ENCODE measurements at regions not wholly inside any gene's neighbourhood (a gene's known extent, or its start where the extent isn't known, plus 50 kb on each side); places are given as distances from the start of the nearest gene placed in this dataset.

DNA sequence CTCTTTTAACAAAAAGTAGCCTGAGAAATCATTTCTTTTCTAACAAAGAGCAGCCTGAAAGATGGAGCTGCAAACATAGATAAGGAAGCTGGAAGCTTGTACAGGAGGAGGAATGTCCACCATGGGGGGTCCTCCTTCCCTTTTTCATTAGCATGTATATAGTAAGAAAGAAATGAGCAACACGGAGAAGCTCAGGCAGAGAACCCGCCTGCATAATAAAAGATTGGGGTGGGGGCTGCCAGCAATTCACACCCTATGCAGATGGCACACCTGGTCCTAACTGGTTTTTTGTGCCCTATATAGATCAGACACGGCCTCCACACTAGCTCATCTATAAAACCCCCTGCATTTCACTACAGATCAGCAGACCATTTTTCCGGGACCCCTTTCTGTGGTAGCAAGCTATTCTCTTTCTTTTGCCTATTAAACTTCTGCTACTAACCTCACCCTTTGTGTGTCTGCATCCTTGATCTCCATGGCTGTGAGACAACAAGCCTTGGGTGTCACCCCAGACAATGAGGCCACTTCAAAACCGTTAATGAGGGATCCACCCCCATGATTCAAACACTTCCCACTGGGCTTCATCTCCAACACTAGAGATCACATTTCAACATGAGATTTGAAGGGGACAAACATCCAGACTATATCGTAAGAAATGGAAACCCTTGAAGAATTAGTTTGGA lies 167.5 kb upstream of the FREM2 start:
- DNase-seq: no peak

DNA sequence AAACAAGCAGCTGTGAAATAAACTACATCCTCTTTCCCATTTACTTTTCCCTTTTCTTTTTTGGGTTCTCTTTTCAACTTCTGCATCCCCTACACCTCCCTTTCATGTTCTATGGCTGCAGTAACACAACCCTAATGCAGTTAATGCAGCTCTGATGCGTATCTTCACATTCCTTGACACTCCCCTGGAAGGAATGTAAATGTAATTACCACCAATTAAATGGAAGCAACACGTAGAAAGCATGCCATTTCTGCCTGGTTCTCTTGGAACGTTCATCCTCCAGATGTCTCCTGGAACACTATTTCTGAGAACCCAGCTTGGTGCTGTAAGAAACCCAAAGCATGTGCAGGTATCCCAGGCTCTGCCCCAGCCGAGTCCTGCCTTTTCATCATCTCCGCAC lies 166.8 kb upstream of the FREM2 start:
- no peak for DNase-seq

DNA sequence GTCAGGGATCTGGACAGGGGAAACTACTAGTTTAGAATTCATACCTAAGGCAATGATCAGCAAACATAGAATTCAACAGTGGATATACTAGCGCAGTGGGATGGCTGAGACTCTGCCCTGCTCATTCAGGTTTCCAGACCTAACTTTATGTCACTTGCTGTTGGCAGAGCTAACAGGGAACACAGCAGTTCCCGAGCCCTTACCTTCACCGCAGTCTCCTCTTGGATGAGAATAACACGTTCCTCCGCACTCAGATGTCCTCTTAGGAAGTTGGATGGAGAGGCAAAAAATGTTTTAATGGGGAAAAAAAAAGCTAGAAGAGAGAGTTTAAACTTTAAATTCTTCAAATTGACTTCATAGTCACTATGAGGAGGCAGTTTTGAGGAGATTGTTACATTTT lies 159.7 kb upstream of the FREM2 start:
- DNase-seq: no peak

DNA sequence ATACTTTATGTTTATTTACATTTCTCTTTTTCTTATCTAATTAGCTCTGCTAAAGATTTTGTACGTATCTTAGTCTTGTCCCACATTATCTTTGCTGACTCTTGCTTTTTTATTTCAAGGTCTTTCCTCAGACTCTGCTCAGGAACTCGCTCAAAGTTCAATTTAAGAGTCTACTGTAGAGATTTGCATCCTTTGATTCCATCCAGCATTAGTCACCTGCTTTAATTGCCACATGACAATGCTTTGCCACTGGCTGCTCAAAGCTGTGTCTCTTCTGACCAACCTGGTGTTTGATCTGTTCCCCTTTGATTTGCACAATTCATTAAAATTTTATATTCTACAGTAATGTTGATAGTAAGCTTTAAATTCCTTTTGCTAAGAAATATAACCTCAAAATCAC lies 157.9 kb upstream of the FREM2 start:
- DNase-seq: no peak

DNA sequence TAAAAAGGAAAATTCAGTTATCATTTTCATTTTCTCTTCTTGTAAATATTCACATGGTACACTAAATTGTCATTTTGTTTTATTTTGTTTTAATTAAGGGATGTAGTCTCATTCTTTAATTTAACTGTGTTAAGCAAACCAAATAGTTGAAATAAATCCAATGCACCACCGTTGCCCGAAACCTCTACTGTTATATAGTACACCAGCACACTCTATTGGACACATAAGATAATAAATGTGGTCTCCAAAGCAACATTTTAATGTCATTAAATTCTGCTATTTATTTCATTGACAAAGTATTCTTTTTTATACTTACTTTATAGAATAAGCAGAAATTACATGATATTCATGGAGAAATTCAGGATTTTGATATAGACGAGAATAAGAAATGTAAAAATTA lies 156.4 kb upstream of the FREM2 start:
- peak; percentile 5 to 7 for DNase-seq

DNA sequence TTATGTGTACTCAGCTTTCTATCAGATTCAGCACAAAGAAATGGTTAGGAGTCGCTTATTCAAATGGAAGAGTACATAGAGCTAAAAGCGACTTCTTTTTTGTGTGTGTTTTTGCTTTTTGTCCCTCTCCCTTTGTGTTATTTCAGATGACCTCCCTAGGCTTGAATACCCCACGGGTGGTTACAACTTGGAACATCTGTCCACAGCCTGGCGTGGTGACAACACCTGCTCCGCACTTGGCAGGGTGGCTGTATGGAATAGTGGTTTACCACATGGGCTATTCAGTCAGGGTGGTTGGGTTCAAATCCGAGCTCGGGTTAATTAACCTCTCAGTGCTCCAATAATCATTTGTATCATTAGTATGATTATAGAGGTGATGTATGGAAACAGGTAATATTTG lies 151.6 kb upstream of the FREM2 start:
- no peak for DNase-seq

DNA sequence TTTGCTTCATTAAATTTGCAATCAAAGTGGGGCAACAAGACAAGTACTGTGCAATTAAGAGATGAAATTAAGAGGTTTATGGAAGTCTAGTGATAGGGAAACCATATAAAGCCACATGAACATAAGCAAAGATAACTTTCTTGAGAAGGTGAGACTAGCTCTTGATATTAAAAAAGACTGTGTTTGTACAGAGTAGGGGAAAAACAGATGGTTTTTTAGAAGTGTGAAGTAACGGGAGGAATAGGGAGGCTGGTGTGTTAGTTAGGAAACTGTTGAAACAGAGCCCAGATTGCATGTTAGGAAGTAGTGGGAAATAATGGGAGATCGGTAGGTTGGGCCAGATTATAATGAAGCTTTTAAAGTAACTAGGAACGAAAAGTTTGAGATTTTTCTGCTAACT lies 149.8 kb upstream of the FREM2 start:
- no peak for DNase-seq

DNA sequence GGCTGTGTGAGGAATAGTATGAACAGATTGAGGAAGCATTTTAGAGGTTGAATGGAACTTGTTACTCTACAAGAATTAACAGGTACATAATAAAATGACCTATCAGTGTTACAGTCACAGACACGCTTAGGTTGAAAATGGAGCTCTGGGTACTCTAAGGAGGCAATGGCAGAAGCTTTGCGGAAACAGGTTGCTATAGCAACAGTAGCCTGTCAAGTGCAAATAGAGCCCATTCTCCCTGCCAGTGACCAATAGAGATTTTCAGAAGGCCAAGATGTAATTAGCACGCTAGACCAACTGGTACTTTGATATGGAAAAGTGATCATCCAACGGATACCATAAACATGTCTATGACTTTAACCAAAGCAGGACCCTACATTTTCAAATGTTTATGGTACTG lies 148.5 kb upstream of the FREM2 start:
- no peak for DNase-seq

DNA sequence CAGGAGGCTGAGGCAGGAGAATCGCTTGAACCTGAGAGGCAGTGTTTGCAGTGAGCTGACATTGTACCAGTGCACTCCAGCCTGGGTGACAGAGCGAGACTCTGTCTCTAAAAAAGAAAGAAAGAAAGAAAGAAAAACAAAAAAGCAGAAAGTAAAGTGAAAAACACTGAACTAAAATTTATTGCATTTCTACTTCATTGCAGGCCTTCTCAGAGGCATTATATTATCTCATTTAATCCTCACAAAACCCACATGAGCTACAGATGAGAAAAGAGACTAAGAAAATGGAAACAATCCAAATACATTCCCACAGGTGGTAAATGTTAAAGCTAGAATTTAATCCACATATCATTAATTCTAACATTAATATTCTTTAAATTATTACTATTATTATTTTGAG lies 147.2 kb upstream of the FREM2 start:
- no peak for DNase-seq

DNA sequence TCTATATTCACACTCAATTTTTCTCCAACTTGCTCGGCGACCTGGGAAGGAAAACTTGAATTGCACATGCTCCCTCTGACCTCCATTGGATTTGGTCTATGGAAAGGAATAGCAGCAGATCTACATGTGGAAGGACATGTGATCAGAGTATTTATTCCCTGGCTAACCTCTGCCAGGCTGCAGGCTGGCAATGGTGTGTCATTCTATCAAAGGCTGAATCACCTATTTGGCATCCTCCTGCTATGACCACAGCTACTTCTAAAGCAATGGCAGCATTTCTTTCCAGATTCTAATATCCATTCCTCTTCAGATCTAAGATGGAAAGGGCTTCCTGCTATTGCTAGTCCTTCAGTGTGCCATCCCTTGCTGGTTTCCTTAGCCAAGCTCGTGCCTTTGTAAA lies 144.3 kb upstream of the FREM2 start:
- DNase-seq: no peak

DNA sequence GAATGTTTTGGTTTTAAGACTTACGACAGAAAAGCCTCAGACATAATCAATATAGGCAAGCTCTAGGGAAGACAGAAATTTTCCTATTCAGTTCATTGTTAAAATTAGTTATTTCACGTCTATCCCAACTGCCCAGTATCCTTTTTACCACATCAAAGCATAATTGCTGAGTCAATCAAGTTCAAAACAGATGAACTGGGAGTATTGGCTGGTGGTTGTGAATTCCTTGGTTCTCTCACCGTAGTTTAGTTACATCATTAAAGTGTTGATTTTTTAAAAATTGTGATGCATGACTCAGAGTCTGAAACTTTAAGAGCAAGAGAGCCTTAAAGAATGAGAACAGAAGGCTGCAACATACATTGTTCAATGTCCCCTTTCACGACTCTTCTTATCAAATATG lies 143.3 kb upstream of the FREM2 start:
- DNase-seq: no peak

DNA sequence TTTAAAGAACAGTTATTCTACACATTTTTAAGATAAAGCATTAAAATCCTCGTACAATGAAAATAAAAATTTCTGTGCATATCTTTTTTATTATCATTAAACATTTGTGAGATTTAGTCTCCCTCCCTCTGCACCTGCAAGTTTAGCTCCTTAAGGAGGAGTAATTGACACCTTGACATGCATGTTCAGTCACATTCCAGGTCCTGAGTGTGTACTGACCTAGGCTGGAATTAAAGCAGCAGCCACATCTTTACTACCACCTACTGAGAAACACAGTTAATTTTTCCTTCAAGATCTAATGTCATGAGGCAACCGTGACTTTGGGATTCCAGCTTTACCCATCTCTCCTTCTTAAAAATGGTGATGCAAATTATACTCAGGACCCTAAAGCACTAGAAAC lies 123.1 kb upstream of the FREM2 start:
- DNase-seq: no peak

DNA sequence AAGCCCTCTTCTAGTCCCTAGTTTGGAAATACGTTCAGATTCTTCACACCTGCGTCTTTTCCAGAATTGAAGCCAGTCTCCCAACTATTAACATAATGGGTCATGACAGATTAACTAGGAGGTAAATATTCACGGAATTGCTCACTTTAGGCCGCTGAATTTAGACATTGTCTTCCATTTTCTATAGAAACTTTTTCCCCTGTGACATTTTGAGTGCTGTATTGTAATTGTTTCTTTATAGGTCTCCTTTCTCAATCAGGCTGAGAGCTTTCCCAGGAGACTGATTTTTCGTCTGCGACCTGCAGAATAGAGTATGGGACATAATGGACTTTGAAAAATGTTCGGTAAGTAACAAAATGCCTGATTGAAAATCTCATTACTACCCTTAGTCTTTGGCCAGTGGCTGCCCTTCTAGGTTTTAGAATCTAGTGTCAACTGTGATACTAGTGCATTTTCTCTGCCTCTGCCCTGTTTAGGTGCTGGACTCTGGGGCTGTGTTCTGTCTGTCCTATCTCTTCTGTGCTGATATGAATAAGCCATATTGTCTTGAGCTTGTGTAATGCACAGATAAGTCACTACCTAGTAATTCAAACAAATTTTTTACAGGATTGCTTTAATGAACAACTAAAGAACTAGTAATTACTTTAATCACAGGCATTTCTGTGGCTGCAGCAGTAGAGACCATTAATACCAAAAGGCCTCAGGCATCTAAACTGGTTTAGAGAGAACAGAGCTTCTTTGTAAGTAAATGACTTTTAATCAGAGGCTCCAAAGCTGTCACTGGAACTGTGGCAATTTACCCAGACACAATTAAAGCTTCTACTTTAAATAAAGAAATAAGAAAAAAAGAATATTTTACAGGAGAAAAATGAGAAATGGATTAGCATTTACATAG lies 122.4 kb upstream of the FREM2 start:
- no peak for DNase-seq

DNA sequence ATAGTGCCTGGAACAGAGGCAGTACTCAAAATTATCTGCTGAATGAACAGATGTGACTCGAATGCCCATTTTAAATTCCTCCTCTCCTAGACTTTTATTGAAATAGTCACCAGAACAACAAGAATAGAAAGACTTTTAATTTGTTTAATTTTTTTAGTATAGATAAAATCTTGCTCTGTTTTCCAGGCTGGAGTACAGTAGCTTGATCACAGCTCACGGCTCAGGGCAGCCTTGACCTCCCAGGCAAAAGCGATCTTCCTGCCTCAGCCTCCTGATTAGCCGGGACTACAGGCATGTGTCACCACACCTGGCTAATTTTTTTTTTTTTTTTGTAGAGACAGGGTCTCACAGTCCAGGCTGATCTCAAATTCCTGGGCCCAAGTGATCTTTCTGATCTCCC lies 120.9 kb upstream of the FREM2 start:
- DNase-seq: no peak

DNA sequence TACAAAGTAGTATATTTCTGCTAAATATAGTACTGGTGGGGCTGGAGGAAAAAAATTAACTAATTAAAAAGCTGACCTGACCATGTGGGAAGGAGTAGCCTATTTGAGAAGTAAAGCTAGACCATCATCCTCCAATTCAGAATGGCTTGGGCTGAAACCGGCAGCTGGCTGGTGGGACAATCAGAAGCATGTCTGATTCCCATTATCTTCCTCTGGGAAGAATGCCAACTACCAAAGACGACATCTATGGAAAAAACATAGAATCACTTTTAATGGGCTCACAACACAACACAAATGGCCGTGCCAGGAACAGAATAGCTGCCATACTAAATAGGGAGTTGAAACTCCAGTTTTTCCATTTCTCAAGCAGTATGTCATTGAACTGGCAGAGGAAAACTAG lies 120.4 kb upstream of the FREM2 start:
- peak in 1 of 2 donors; percentile 36 for DNase-seq

DNA sequence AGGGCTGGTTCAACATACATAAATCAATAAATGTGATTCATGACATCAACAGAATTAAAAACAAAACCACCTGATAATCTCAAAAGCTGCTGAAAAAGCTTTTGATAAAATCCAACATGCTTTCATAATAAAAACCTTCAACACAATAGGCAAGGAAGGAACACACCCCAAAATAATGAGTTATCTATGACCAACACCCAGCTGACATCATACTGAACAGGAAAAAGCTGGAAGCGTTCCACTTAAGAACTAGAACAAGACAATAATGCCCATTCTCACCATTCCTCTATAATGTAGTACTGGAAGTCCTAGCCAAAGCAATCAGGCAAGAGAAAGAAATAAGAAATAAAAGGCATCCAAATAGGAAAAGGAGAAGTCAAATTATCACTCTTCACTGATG lies 116.2 kb upstream of the FREM2 start:
- DNase-seq: no peak

DNA sequence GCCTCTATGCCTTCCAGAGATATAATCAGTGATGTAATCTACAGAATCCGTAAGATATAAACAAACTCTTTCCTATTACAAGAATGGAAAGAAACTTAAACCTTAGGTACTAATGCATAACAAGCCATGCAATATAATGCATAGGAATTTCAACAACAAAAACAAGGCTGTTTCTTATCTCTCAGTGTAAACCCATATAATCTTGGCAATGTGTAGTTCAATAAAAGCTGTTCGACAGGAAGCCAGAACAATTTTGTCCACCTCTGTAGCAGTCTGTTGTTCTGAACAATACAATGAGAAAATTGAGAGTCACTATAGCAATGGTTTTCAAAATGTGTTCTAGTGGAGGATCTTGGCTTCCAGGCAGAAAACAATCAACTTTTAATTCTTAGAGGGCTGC lies 111.5 kb upstream of the FREM2 start:
- DNase-seq: no peak

DNA sequence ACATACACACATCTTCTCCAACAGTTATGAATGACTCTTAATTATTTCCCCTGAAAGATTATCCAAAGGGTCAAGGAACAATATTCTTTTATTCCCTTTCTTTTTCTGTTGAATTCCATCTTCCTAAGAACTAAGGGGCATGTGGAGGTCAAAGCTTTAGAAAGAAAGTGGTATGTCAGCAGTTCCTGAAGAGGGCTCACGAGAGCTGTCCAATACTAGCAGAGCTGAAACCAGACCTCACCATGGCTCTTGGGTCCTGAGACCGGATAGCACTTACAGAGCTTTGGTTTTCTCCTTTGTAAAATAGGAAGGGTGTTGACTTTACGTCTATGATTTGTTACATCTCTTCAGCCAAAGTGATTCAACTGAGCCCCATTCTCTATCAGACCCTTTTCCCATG lies 109.8 kb upstream of the FREM2 start:
- DNase-seq: no peak

DNA sequence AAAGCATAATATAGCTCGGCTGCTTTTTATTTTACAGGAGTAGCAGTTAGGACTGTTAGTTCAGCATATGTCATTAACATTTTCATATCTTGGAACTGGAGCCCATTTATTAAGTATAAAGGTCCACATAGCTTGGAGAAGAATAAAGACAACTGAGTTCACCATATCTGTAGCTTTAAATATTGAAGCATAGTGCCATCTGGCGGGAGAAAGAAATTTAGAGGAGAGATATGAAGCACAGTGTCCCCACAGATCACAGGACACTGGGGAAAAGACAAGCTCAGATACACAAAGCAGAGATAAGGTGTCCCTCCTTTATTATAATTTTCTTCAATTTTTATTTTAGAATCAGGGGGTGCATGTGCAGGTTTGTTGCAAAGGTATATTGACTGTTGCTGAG lies 104.7 kb upstream of the FREM2 start:
- peak; percentile 33 to 46 for DNase-seq

DNA sequence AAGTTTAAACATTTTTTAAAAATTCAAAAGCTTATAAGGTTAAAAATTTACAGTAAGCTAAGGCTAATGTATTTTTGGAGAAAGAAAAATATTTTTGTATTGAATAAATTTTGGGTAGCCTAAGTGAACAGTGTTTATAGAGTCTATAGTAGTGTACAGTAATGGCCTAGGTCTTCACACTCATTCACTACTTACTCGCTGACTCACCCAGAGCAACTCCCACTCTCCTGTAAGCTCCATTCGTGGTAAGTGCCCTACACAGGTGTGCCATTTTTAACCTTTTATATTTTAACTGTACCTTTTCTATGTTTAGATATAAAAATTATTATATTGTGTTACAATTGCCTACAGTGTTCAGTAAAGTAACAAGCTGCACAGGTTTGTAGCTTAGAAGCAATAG lies 96.6 kb upstream of the FREM2 start:
- no peak for DNase-seq

DNA sequence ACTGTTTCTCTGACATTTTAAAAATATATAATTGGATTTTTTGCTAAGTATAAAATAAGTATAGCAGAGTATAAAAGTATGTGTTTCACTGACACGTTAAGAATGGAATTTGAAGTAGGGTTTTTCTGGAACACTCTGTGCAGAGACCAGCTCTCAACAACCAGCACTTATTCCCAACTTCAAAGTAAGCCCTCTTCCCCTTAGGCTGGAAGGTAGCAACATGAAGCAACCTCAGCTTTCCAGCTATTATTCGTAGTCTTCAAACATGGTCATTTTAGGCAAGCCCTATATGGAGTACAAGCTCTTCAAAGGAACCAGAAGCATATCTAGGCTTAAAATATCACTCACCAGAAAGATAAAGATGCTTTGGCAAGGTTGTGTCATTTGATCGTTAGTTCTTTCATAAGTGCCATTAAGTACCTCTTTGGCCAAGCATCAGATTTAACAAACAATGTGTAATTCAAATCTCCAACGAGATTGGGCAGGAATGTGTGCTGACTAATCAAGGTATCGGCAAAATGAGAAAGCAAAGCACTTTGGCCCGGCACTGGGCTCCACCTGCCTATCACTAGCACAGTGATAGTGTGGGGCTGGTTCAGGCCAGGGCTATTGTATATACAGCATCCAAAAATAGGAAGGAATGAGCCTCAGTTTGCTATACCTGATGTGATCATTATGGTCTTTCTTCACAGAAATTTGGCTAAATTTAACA lies 95.9 kb upstream of the FREM2 start:
- DNase-seq: peak in 1 of 2 donors; percentile 29

DNA sequence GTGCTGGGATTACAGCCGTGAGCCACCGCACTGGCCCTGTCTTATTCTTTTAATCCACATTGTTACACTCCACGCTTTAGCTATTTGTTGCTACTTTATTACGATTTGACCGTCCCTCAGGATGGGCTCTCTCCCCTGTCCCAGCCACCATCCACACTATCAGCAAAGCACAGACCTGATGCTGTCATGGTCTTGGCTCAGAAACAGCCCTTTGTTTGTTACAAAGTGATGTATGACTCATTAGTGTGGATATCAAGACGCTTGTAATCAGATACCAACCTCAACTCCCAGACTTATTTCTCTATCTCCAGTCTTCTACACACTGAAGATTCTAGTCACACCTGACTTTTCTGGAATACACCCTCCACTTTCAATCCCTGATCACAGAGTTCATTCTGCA lies 84.6 kb upstream of the FREM2 start:
- no peak for DNase-seq

Data from right lung (tissue), 2 donors.